RWPE1 (cell line): ENCODE measurements at regions not wholly inside any gene's neighbourhood (a gene's known extent, or its start where the extent isn't known, plus 50 kb on each side); places are given as distances from the start of the nearest gene placed in this dataset.

Experiments
- CTCF ChIA-PET: fragments of 350-600 bp; sonication (Branson Sonifier 250); formaldehyde crosslinking; extraction: SDS; loops from one replicate; lab custom pipeline; 2021; lab: Yijun Ruan, JAX
- POLR2A ChIA-PET: fragments of 400-600 bp; formaldehyde crosslinking; extraction: SDS; loops from one replicate; lab custom pipeline; 2020; ENCODE audit warnings: antibody characterized with exemption; ENCODE audit not compliant: low non-redundant PET; lab: Yijun Ruan, JAX
- DNase-seq: peaks from one replicate; pipeline ENCODE4 v3.0.0; 2012; ENCODE audit warnings: low spot score
- H3K27ac ChIP-seq: fragments of 450-650 bp; 2 replicates; pipeline ENCODE4 v1.5.1; 2017
- CTCF ChIP-seq: fragments of 450-650 bp; conservative IDR thresholded peaks from 2 replicates; pipeline ENCODE4 v1.5.1; 2017; ENCODE audit warnings: low read depth, mild to moderate bottlenecking

- CTCF ChIA-PET, result interaction anchor here (0.6 kb wide), 1 partner anchor 33 kb away, joined by 3 read pairs; no protein-coding TSS in a partner anchor
- DNase-seq, result no peak
- TF ChIP-seq CTCF, result no peak
These were observed 1112.9 kb upstream of the AUTS2 start for GRCh38 chr7:68485253-68485917.

GRCh38 chr7:68488341-68489060, 1109.8 kb upstream of the AUTS2 start:
- CTCF ChIA-PET, result interaction anchor here (0.6 kb wide), 1 partner anchor 40 kb away, joined by 3 read pairs; no protein-coding TSS in a partner anchor
- DNase-seq, result no peak
- POLR2A ChIA-PET, result no interaction called here
- no peak for TF ChIP-seq CTCF
- H3K27ac ChIP-seq, result no peak overlapping the region

More at GRCh38 chr7:68485253-68485917, 1112.9 kb upstream of the AUTS2 start:
- POLR2A ChIA-PET, result no interaction called here
- H3K27ac ChIP-seq, result no peak overlapping the region

- CTCF ChIA-PET, result no interaction called here
- no peak for DNase-seq
- no peak for TF ChIP-seq CTCF
- no peak overlapping the region for H3K27ac ChIP-seq
- POLR2A ChIA-PET, result no interaction called here
These were observed 1106.5 kb upstream of the AUTS2 start for GRCh38 chr7:68491523-68492358.

- CTCF ChIA-PET, result no interaction called here
- POLR2A ChIA-PET, result no interaction called here
- TF ChIP-seq CTCF, result no peak
These were observed 1106.0 kb upstream of the AUTS2 start for GRCh38 chr7:68492359-68492690.

GRCh38 chr7:68503400-68503799, 1094.9 kb upstream of the AUTS2 start:
- TF ChIP-seq CTCF, result no peak
- no peak for DNase-seq
- H3K27ac ChIP-seq, result no peak overlapping the region
- CTCF ChIA-PET, result no interaction called here
- POLR2A ChIA-PET, result no interaction called here

More at GRCh38 chr7:68492359-68492690, 1106.0 kb upstream of the AUTS2 start:
- DNase-seq, result no peak
- H3K27ac ChIP-seq, result no peak overlapping the region

GRCh38 chr7:68504716-68505115, 1093.6 kb upstream of the AUTS2 start:
- TF ChIP-seq CTCF, result no peak
- no peak for DNase-seq
- ChIA-PET POLR2A (no interaction called here), CTCF (interaction anchor here (0.6 kb wide), 1 partner anchor 98 kb away, joined by 3 read pairs; no protein-coding TSS in a partner anchor)
- H3K27ac ChIP-seq, result no peak overlapping the region
